H9 (cell line): ENCODE measurements at regions not wholly inside any gene's neighbourhood (a gene's known extent, or its start where the extent isn't known, plus 50 kb on each side); places are given as distances from the start of the nearest gene placed in this dataset.

ENCODE experiments used
- DNase-seq: peaks from one replicate; pipeline ENCODE4 v3.0.0-alpha.2; 2017
- H2AFZ ChIP-seq: one replicate; pipeline ENCODE4 v1.6.1; 2013; ENCODE audit warnings: mild to moderate bottlenecking, low read length, control low read depth, moderate library complexity
- H2AK5ac ChIP-seq: 2 replicates; pipeline ENCODE4 v1.6.1; 2013; ENCODE audit warnings: low read length, control low read depth, mixed read lengths; ENCODE audit not compliant: insufficient read length
- H2BK120ac ChIP-seq: one replicate; pipeline ENCODE4 v1.6.1; 2013; ENCODE audit warnings: low read depth, mild to moderate bottlenecking, low read length, control low read depth, inconsistent platforms; ENCODE audit not compliant: poor library complexity, severe bottlenecking
- H2BK12ac ChIP-seq: 2 replicates; pipeline ENCODE4 v1.6.1; 2013; ENCODE audit warnings: low read length, control low read depth, mixed read lengths, low read depth; ENCODE audit not compliant: insufficient read length
- H2BK15ac ChIP-seq: 2 replicates; pipeline ENCODE4 v1.6.1; 2013; ENCODE audit warnings: low read depth, low read length, control low read depth
- H2BK20ac ChIP-seq: one replicate; pipeline ENCODE4 v1.6.1; 2013; ENCODE audit warnings: low read depth, mild to moderate bottlenecking, low read length, control low read depth, inconsistent platforms; ENCODE audit not compliant: poor library complexity, severe bottlenecking
- H2BK5ac ChIP-seq: 2 replicates; pipeline ENCODE4 v1.6.1; 2013; ENCODE audit warnings: low read length, control low read depth, mixed read lengths; ENCODE audit not compliant: insufficient read length
- H3K14ac ChIP-seq: 2 replicates; pipeline ENCODE4 v1.6.1; 2013; ENCODE audit warnings: low read length, control low read depth; ENCODE audit not compliant: insufficient read depth
- H3K18ac ChIP-seq: 2 replicates; pipeline ENCODE4 v1.6.1; 2013; ENCODE audit warnings: low read depth, mild to moderate bottlenecking, mixed read lengths, low read length, control low read depth; ENCODE audit not compliant: insufficient read length
- H3K23ac ChIP-seq: 2 replicates; pipeline ENCODE4 v1.6.1; 2013; ENCODE audit warnings: low read length, control low read depth, mixed read lengths, low read depth; ENCODE audit not compliant: insufficient read length
- H3K23me2 ChIP-seq: 2 replicates; pipeline ENCODE4 v1.6.1; 2013; ENCODE audit warnings: low read depth, mild to moderate bottlenecking, mixed read lengths, low read length, control low read depth; ENCODE audit not compliant: insufficient read length, poor library complexity, severe bottlenecking
- H3K27ac ChIP-seq: 2 replicates; pipeline ENCODE4 v1.5.1; 2013; ENCODE audit warnings: low read length, control low read depth, mixed read lengths, low read depth; ENCODE audit not compliant: insufficient read length
- H3K27me3 ChIP-seq: 2 replicates; pipeline ENCODE4 v1.6.1; 2013; ENCODE audit warnings: low read length, control low read depth, inconsistent platforms; ENCODE audit not compliant: insufficient read depth
- H3K4ac ChIP-seq: 2 replicates; pipeline ENCODE4 v1.6.1; 2013; ENCODE audit warnings: low read depth, mild to moderate bottlenecking, control low read depth, inconsistent platforms, low read length, moderate library complexity
- H3K4me1 ChIP-seq: 2 replicates; pipeline ENCODE4 v1.6.1; 2013; ENCODE audit warnings: low read length, control low read depth, inconsistent platforms; ENCODE audit not compliant: insufficient read depth
- H3K4me2 ChIP-seq: 2 replicates; pipeline ENCODE4 v1.6.1; 2013; ENCODE audit warnings: low read length, control low read depth, mixed read lengths; ENCODE audit not compliant: insufficient read length, insufficient read depth
- H3K56ac ChIP-seq: 2 replicates; pipeline ENCODE4 v1.6.1; 2013; ENCODE audit warnings: low read depth, mild to moderate bottlenecking, mixed read lengths, low read length, control low read depth; ENCODE audit not compliant: insufficient read length
- H3K79me1 ChIP-seq: 2 replicates; pipeline ENCODE4 v1.6.1; 2013; ENCODE audit warnings: low read depth, mild to moderate bottlenecking, moderate library complexity, low read length, control low read depth, inconsistent platforms; ENCODE audit not compliant: insufficient read depth, poor library complexity, severe bottlenecking
- H3K79me2 ChIP-seq: 2 replicates; pipeline ENCODE4 v1.6.1; 2013; ENCODE audit warnings: low read length, control low read depth, inconsistent platforms; ENCODE audit not compliant: insufficient read depth
- H3K9ac ChIP-seq: 2 replicates; pipeline ENCODE4 v1.6.1; 2013; ENCODE audit warnings: low read length, control low read depth, mixed read lengths; ENCODE audit not compliant: insufficient read length; ENCODE audit errors: extremely low read depth
- H3K9me3 ChIP-seq: one replicate; pipeline ENCODE4 v1.6.1; 2013; ENCODE audit warnings: low read depth, low read length, inconsistent platforms; ENCODE audit not compliant: control insufficient read depth
- H3T11ph ChIP-seq: one replicate; pipeline ENCODE4 v1.6.1; 2013; ENCODE audit warnings: mild to moderate bottlenecking, low read length, control low read depth, inconsistent platforms
- H4K20me1 ChIP-seq: one replicate; pipeline ENCODE4 v1.6.1; 2013; ENCODE audit not compliant: control insufficient read depth, insufficient read length, insufficient read depth
- H4K5ac ChIP-seq: 2 replicates; pipeline ENCODE4 v1.6.1; 2013; ENCODE audit warnings: low read depth, mild to moderate bottlenecking, mixed read lengths, low read length, control low read depth; ENCODE audit not compliant: insufficient read length
- H4K8ac ChIP-seq: replicated peaks from 2 replicates; pipeline ENCODE4 v1.6.1; 2013; ENCODE audit warnings: low read length, control low read depth, mixed read lengths, low read depth; ENCODE audit not compliant: insufficient read length
- H4K91ac ChIP-seq: 2 replicates; pipeline ENCODE4 v1.6.1; 2013; ENCODE audit warnings: low read depth, mild to moderate bottlenecking, moderate library complexity, mixed read lengths, low read length, control low read depth; ENCODE audit not compliant: insufficient read length
- H3K27ac Mint-ChIP-seq, 3 experiments: 2 replicates in 2 of 3; 3 replicates in 1 of 3; pipeline ENCODE4 v1.8.0; 2020 to 2021; ENCODE audit warnings: mixed read lengths in 3 of 3, mild to moderate bottlenecking in 1 of 3, moderate library complexity in 1 of 3
- H3K27me3 Mint-ChIP-seq: 2 replicates; pipeline ENCODE4 v1.8.0; 2021; ENCODE audit warnings: low read depth, mild to moderate bottlenecking, moderate library complexity, mixed read lengths
- H3K36me3 Mint-ChIP-seq, 3 experiments: 2 replicates in 2 of 3; 3 replicates in 1 of 3; pipeline ENCODE4 v1.8.0; 2020 to 2021; ENCODE audit warnings: low read depth in 3 of 3, mixed read lengths in 3 of 3; ENCODE audit not compliant: insufficient read depth in 1 of 3
- H3K4me1 Mint-ChIP-seq, 2 experiments: 2 replicates each; pipeline ENCODE4 v1.8.0; 2020; ENCODE audit warnings: mixed read lengths in 2 of 2
- H3K4me3 Mint-ChIP-seq, 2 experiments: 2 replicates in 1 of 2; 3 replicates in 1 of 2; pipeline ENCODE4 v1.8.0; 2020 to 2021; ENCODE audit warnings: mild to moderate bottlenecking in 2 of 2, mixed read lengths in 2 of 2, moderate library complexity in 1 of 2
- H3K9me3 Mint-ChIP-seq, 2 experiments: 2 replicates in 1 of 2; 3 replicates in 1 of 2; pipeline ENCODE4 v1.8.0; 2020; ENCODE audit warnings: mild to moderate bottlenecking in 2 of 2, mixed read lengths in 2 of 2, moderate library complexity in 1 of 2
- WGBS: extraction: QIAGEN DNeasy Blood & Tissue Kit; methylation state at CpG from one replicate; pipeline ENCODE4 v1.1.7; 2013; ENCODE audit warnings: missing lambda C conversion rate, low lambda C conversion rate, mixed read lengths; ENCODE audit not compliant: insufficient read length; ENCODE audit errors: extremely low coverage; 5-methylcytosine and 5-hydroxymethylcytosine counted together
- TF ChIP-seq, protein P1 (sequence below): fragments of 200-600 bp; sonication (generic); conservative IDR thresholded peaks from 3 replicates; pipeline ENCODE4 v1.8.0; 2021; ENCODE audit warnings: antibody characterized with exemption, mild to moderate bottlenecking

DNA sequence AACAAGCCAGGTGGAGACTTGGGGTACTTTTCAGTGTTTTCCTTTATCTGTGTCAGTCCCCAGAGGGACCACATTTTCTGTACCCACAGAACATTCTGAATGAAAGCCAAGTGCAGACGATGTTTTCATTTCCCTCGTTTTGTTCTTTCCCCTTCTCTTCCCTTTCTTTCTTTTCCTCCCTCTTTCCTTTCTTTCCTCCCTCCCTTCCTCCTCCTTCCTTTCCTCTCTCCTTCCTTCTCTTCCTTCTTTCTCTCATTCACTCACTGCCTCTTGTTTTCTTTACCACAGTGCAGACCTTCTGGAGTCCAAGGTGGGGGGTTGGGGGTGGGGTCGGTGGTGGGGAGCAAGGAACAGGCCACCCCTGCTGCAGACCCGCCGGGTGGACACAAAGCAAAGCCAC lies 141.4 kb upstream of the MKI67 start:
- no peaks in the 10 kb centered on the region for H3K79me2 ChIP-seq
- H3K27me3 ChIP-seq = no peaks in the 10 kb centered on the region
- no peak for DNase-seq
- no peak overlapping the region for H3K4ac ChIP-seq
- H4K20me1 ChIP-seq = no peaks in the 10 kb centered on the region
- H2AFZ ChIP-seq = no peak overlapping the region
- Mint-ChIP-seq H3K27ac (peak overlapping the region in 1 of 3 experiments; percentile 92; a peak in 2 of 7 replicates), H3K4me1 (peaks cover 30 to 35% of the 10 kb centered on the region in 2 experiments), H3K27me3 (peaks cover 13% of the 10 kb centered on the region), H3K36me3 (peaks cover 0 to 4% (median 0%) of the 10 kb centered on the region in 3 experiments; a peak in 2 of 7 replicates), H3K4me3 (no peak overlapping the region), H3K9me3 (no peaks in the 10 kb centered on the region; a peak in 3 of 5 replicates)
- WGBS = no CpG with 5 or more reads among the region's 5 CpGs
- no peak overlapping the region for H3K9ac ChIP-seq
- no peaks in the 10 kb centered on the region for H3K9me3 ChIP-seq
- no peaks in the 10 kb centered on the region for H3K23me2 ChIP-seq
- no peak overlapping the region for H3K14ac ChIP-seq
- no peak overlapping the region for H3K4me2 ChIP-seq
- H3K56ac ChIP-seq = no peak overlapping the region
- H4K8ac ChIP-seq = no peak overlapping the region
- H2AK5ac ChIP-seq = no peak overlapping the region
- no peaks in the 10 kb centered on the region for H3K79me1 ChIP-seq
- H3K18ac ChIP-seq = no peak overlapping the region
- no peak overlapping the region for H2BK20ac ChIP-seq
- TF ChIP-seq, protein P1, sequence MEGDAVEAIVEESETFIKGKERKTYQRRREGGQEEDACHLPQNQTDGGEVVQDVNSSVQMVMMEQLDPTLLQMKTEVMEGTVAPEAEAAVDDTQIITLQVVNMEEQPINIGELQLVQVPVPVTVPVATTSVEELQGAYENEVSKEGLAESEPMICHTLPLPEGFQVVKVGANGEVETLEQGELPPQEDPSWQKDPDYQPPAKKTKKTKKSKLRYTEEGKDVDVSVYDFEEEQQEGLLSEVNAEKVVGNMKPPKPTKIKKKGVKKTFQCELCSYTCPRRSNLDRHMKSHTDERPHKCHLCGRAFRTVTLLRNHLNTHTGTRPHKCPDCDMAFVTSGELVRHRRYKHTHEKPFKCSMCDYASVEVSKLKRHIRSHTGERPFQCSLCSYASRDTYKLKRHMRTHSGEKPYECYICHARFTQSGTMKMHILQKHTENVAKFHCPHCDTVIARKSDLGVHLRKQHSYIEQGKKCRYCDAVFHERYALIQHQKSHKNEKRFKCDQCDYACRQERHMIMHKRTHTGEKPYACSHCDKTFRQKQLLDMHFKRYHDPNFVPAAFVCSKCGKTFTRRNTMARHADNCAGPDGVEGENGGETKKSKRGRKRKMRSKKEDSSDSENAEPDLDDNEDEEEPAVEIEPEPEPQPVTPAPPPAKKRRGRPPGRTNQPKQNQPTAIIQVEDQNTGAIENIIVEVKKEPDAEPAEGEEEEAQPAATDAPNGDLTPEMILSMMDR = no peak
- H2BK15ac ChIP-seq = no peak overlapping the region
- no peak overlapping the region for H2BK5ac ChIP-seq
- no peak overlapping the region for H3K23ac ChIP-seq
- no peak overlapping the region for H2BK120ac ChIP-seq
- no peaks in the 10 kb centered on the region for H3K4me1 ChIP-seq
- no peak overlapping the region for H2BK12ac ChIP-seq
- no peak overlapping the region for H4K91ac ChIP-seq
- no peak overlapping the region for H4K5ac ChIP-seq
- no peak overlapping the region for H3K27ac ChIP-seq
- no peak overlapping the region for H3T11ph ChIP-seq
